Amniotic epithelial cell (primary cell): ENCODE measurements at regions not wholly inside any gene's neighbourhood (a gene's known extent, or its start where the extent isn't known, plus 50 kb on each side); places are given as distances from the start of the nearest gene placed in this dataset.
A peak's percentile ranks its signal among the peaks of the same experiment; 100 is the strongest.

Source experiments
- DNase-seq: peaks from one replicate; pipeline ENCODE4 v3.0.0-alpha.2; 2010; ENCODE audit warnings: low read depth

DNA sequence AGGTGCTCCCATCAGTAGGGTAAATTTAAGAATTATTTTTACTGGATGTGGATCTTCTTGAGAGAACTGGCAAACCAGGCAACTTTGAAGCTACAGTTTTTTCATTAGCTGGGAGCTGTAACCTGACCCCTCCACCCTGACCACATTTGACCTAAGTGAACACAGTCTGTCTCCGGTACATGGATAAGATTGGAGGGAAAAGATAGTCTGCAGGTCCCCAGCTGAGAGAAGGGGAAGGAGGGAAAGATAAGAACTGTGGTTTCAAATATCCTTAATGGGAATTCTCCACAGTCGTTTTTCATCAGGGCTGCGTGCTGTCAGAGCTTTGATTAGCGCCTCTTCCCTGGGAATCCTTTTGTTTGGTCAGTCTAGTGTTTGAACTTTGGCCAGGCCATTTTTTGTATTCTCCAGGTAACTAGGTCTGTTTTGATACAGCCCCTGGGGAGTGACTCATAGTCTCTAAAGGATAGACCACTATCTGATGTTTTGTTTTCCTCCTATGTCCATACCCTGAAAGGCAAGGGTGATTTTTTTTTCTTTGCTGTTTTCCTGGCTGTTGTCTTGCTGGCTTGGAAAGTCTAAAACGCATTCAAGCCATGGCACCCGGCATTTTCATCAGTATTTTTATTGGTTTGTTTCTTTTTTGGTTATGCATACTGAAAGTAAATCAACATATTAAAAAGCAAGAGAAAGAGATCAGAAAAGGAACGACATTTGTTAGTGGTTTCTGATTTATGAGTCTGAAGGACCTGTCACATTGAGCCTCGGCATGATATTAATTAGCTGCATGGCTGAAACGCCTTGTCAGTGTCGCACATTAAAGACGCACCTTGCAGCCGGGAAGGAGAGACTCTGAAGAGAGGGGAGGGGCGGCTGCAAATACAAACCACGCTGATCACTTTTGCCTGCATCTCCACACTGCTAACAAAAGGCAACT is 183.4 kb upstream of the FN1 start:
- DNase-seq, result peak; percentile 99

GRCh38 chr2:215618145-215618544 is 182.3 kb upstream of the FN1 start:
- DNase-seq, result peak; percentile 29

GRCh38 chr2:215617060-215617824 is 181.4 kb upstream of the FN1 start:
- DNase-seq, result no peak

GRCh38 chr2:215615803-215616174 is 179.9 kb upstream of the FN1 start:
- no peak for DNase-seq

GRCh38 chr2:215615067-215615802 is 179.4 kb upstream of the FN1 start:
- no peak for DNase-seq

- DNase-seq, result no peak
Observed at GRCh38 chr2:215614296-215614695, 178.4 kb upstream of the FN1 start.

GRCh38 chr2:215613888-215614287 is 178.0 kb upstream of the FN1 start:
- DNase-seq, result no peak

DNA sequence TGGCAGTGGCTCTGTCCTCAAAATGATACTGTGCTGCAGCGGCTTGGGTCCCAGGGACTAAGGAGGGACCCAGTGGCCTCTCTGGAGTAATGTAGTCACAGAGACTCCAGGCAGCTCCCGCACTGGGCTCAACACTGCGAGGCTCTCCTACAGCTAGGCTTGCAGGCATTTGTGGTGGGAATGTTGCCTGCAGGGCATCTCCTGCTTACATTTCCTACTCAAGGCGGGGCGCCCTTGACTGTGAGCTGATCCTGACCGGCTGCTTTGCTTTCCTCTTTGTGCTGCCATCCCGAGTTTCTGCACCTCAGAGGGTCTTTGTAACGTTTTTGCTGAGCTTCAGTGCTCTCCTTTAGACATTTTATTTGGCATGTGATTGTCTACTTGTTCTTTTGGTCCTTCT is 177.4 kb upstream of the FN1 start:
- no peak for DNase-seq

DNA sequence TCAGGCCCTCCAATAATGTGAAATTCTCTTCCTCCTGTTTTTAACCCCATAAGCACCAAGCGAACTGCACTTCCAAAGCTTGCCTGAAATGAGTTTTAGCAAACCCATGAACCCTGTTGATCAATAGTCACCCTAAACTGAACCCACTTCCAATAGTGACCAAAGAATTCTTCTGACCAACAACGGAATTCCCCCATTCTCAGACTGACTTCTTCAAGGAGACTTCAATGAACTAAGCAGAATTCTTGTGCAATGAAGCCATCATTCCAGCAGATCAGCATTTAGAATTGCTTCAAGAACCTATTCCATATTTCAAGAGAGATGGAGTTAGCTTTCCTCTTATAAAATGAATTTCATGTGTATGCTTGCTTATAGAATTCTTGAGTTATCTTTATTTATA is 176.9 kb upstream of the FN1 start:
- DNase-seq, result peak; percentile 67

GRCh38 chr2:215611609-215612386 is 175.9 kb upstream of the FN1 start:
- no peak for DNase-seq

DNA sequence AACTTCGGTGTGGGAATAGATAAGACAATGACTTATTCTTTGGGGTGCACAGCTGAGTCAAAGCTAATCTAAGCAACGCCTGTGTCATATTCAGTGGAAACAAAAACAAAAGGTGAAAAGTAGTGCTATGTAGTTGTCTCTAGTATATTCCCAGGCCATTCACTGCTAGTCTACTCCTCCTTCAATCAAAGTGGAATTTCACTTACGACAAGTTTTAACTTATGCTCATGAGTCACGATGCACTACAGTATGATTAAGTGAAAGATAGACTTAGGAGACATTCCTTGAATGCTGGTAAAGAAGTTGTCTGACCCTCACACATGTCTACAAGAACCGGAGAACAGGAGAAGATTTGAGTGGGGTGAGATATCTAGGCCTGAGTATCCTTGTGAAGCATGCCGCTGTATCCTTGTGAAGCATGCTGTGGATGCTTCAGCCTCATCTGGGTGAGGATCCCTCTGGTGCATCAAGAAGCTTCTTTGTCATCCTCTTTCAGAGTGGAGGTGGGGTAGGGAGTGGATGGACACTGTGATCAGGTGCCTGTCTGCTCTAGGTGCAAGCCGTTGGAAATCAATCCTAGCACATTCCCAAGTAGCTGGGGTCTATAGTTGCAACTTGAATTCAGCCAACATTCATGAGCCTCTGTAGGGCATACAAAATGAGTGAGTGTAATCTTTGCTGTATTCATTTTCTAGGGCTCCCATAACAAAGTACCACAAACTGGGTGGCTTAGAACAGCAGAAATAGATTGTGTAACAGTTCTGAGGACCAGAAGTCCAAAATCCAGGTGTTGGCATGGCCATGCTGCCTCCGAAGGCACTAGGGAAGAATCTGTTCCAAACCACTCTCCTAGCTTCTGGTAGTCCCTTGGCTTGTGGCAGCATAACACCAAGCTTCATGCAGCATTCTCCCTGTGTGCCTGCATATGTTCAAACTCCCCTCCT is 173.5 kb upstream of the FN1 start:
- DNase-seq, result peak; percentile 99

GRCh38 chr2:215607766-215608165 is 171.9 kb upstream of the FN1 start:
- DNase-seq, result peak; percentile 55

GRCh38 chr2:215606219-215606618 is 170.4 kb upstream of the FN1 start:
- DNase-seq, result no peak

DNA sequence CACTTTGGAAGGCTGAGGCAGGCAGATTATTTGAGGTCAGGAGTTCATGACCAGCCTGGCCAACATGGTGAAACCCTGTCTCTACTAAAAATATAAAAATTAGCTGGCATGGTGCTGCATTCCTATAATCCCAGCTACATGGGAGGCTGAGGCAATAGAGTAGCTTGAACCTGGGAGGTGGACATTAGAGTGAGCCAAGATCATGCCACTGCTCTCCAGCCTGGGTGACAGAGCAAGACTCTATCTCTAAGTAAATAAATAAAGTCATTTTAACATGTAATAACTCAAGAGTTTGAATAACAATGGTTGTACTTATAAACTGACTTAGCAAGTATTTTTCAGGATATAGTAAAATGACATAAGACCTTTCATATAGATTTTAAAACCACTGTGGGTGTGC is 169.3 kb upstream of the FN1 start:
- DNase-seq, result no peak

- no peak for DNase-seq
Observed at GRCh38 chr2:215604606-215605005, 168.7 kb upstream of the FN1 start.

DNA sequence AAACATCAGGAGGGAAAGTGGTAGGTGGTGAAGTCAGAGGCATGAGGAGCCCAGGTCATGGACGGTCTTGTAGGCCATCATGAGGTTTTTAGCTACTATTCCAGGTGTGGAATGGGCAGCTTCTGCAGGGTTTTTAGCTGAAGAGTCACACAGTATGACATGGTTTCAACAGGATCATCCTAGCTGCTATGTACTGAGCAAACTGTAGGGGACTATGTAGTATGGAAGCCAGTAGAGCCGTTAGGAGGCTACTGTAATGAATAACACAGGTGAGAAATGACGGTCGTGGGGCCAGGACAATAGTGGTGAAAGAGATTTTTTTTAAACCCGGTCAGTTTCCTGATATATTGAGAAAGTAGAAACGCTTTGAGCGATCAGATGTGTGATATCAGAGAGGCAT is 167.6 kb upstream of the FN1 start:
- DNase-seq, result no peak

- DNase-seq, result no peak
Observed at GRCh38 chr2:215602997-215603396, 167.1 kb upstream of the FN1 start.

- no peak for DNase-seq
Observed at GRCh38 chr2:215601990-215602721, 166.3 kb upstream of the FN1 start.

GRCh38 chr2:215601526-215601925 is 165.7 kb upstream of the FN1 start:
- no peak for DNase-seq
